GM12872 (cell line): ENCODE measurements at regions not wholly inside any gene's neighbourhood (a gene's known extent, or its start where the extent isn't known, plus 50 kb on each side); places are given as distances from the start of the nearest gene placed in this dataset.

ENCODE experiments used
- CTCF ChIP-seq: IDR thresholded peaks from 3 replicates; pipeline ENCODE4 v1.5.1; 2011; ENCODE audit warnings: low read depth, mild to moderate bottlenecking, low read length, moderate library complexity; ENCODE audit not compliant: insufficient read depth

- no peak for TF ChIP-seq CTCF
These were observed 351.6 kb upstream of the DUSP10 start for GRCh38 chr1:222093518-222093917.

- TF ChIP-seq CTCF: no peak
These were observed 348.2 kb upstream of the DUSP10 start for GRCh38 chr1:222090103-222090502.

- no peak for TF ChIP-seq CTCF
These were observed 345.5 kb upstream of the DUSP10 start for GRCh38 chr1:222087221-222087920.

GRCh38 chr1:222084996-222085395, 343.1 kb upstream of the DUSP10 start:
- no peak for TF ChIP-seq CTCF

GRCh38 chr1:222084048-222084447, 342.2 kb upstream of the DUSP10 start:
- TF ChIP-seq CTCF: no peak

- no peak for TF ChIP-seq CTCF
These were observed 340.0 kb upstream of the DUSP10 start for GRCh38 chr1:222081859-222082258.

- TF ChIP-seq CTCF: no peak
These were observed 337.7 kb upstream of the DUSP10 start for GRCh38 chr1:222079566-222079965.
